ENCODE measurements at regions not wholly inside any gene's neighbourhood (a gene's known extent, or its start where the extent isn't known, plus 50 kb on each side); places are given as distances from the start of the nearest gene placed in this dataset.

GRCh38 chr1:170823120-170823519 lies 112.2 kb upstream of the MROH9 start:
- in situ Hi-C loops (cut with HindIII; ENCODE audit: low pct_unique_long_range_greater_than_20kb, low sequenced_read_pairs) = no loop called here
- DNase-seq (ENCODE audit: low read depth in 1 of 2, low spot score in 1 of 2) = no peak
- TF ChIP-seq JUND (IDR thresholded peaks at IDR 0.05; ENCODE audit: low read depth) = no peak

GRCh38 chr1:170831276-170831675 lies 104.1 kb upstream of the MROH9 start:
- no peak for DNase-seq (ENCODE audit: low read depth in 1 of 2, low spot score in 1 of 2)
- in situ Hi-C loops (cut with HindIII; ENCODE audit: low pct_unique_long_range_greater_than_20kb, low sequenced_read_pairs) = no loop called here
- no peak for TF ChIP-seq JUND (IDR thresholded peaks at IDR 0.05; ENCODE audit: low read depth)

DNA sequence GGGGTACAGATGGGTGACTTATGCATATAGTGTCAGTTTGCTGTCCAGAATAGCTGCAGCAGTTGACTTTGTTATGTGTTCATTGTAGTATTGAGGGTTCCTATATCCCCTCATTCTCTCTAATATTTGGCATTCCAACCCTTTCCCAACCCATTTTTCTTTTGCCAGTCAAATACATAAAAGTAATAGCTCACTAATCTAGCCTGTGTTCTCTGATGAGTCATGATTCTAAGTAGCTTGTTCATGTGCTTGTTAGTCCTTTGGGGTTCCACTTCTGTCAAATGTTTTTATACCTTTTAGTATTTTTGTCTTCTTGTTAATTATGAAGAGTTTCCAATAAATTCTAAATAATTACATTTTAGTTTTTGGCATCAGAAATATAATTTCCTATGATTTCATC lies 99.2 kb upstream of the MROH9 start:
- in situ Hi-C loops (cut with HindIII; ENCODE audit: low pct_unique_long_range_greater_than_20kb, low sequenced_read_pairs) = no loop called here
- TF ChIP-seq JUND (IDR thresholded peaks at IDR 0.05; ENCODE audit: low read depth) = no peak
- no peak for DNase-seq (ENCODE audit: low read depth in 1 of 2, low spot score in 1 of 2)

- in situ Hi-C loops (cut with HindIII; ENCODE audit: low pct_unique_long_range_greater_than_20kb, low sequenced_read_pairs) = no loop called here
- no peak for TF ChIP-seq JUND (IDR thresholded peaks at IDR 0.05; ENCODE audit: low read depth)
- DNase-seq (ENCODE audit: low read depth in 1 of 2, low spot score in 1 of 2) = no peak
Measured at GRCh38 chr1:170840371-170840770, 95.0 kb upstream of the MROH9 start.

DNA sequence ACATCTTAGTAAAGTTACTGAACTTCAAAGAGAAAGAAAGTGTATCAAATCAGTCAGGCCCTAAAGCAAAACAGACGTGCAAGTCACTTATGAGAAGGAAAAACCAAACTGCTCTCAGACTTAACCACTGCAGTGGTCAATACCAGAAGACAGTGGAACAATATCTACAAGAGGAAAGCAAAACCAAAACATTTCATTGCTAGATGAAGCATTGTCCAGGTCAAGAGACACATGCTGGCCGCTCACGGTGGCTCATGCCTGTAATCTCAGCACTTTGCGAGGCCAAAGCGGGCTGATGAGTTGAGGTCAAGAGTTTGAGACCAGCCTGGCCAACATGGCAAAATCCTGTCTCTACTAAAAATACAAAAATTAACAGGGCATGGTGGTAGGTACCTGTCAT lies 82.0 kb upstream of the MROH9 start:
- no peak for TF ChIP-seq JUND (IDR thresholded peaks at IDR 0.05; ENCODE audit: low read depth)
- no peak for DNase-seq (ENCODE audit: low read depth in 1 of 2, low spot score in 1 of 2)
- in situ Hi-C loops (cut with HindIII; ENCODE audit: low pct_unique_long_range_greater_than_20kb, low sequenced_read_pairs) = no loop called here

DNA sequence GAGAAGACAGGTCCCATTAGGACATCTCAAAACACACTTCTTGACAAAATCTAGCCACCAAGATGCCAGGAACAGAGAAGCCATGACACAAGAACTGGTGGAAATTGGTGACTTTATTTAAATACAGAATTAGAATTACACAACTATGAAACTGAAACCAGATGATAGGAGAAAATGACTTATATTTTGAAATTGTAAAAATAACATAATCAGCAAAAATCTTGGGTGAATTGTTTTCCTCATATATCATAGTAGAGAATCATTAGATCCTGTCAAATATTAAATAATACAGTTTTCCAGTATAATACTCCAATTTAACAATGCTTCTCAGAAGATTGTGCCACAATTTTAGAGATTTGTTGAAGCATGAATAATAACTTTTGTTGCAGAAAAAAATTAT lies 81.5 kb upstream of the MROH9 start:
- DNase-seq (ENCODE audit: low read depth in 1 of 2, low spot score in 1 of 2) = no peak
- in situ Hi-C loops (cut with HindIII; ENCODE audit: low pct_unique_long_range_greater_than_20kb, low sequenced_read_pairs) = no loop called here
- TF ChIP-seq JUND (IDR thresholded peaks at IDR 0.05; ENCODE audit: low read depth) = no peak

DNA sequence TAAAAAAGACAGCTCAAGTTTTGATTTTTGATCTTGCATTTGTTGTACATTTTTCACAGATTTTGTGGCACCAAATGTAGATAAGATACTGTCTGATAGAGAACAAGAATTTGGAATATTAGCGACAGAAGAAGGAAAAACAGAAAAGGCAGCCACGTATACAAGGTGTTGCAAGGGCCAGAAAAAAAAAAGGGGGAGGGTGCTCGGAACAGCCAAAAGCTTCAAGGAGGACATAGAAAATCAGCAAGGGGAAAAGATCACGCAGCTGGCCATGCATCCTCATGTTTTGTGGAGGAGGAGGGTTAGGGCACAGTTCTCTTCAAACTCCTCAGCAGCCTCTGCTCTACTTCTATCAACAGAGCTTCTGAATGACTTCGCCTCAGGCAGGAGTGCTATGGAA lies 80.7 kb upstream of the MROH9 start:
- in situ Hi-C loops (cut with HindIII; ENCODE audit: low pct_unique_long_range_greater_than_20kb, low sequenced_read_pairs) = no loop called here
- no peak for TF ChIP-seq JUND (IDR thresholded peaks at IDR 0.05; ENCODE audit: low read depth)

GRCh38 chr1:170856455-170856854 lies 78.9 kb upstream of the MROH9 start:
- in situ Hi-C loops (cut with HindIII; ENCODE audit: low pct_unique_long_range_greater_than_20kb, low sequenced_read_pairs) = no loop called here
- TF ChIP-seq JUND (IDR thresholded peaks at IDR 0.05; ENCODE audit: low read depth) = no peak
- no peak for DNase-seq (ENCODE audit: low read depth in 1 of 2, low spot score in 1 of 2)

More for the DNA sequence above, 80.7 kb upstream of the MROH9 start:
- DNase-seq (ENCODE audit: low read depth in 1 of 2, low spot score in 1 of 2) = no peak

- TF ChIP-seq JUND (IDR thresholded peaks at IDR 0.05; ENCODE audit: low read depth) = no peak
- no peak for DNase-seq (ENCODE audit: low read depth in 1 of 2, low spot score in 1 of 2)
- in situ Hi-C loops (cut with HindIII; ENCODE audit: low pct_unique_long_range_greater_than_20kb, low sequenced_read_pairs) = no loop called here
Measured at GRCh38 chr1:170857955-170858354, 77.4 kb upstream of the MROH9 start.

- TF ChIP-seq JUND (IDR thresholded peaks at IDR 0.05; ENCODE audit: low read depth) = no peak
- DNase-seq (ENCODE audit: low read depth in 1 of 2, low spot score in 1 of 2) = no peak
- in situ Hi-C loops (cut with HindIII; ENCODE audit: low pct_unique_long_range_greater_than_20kb, low sequenced_read_pairs) = no loop called here
Measured at GRCh38 chr1:170863621-170864020, 71.7 kb upstream of the MROH9 start.

DNA sequence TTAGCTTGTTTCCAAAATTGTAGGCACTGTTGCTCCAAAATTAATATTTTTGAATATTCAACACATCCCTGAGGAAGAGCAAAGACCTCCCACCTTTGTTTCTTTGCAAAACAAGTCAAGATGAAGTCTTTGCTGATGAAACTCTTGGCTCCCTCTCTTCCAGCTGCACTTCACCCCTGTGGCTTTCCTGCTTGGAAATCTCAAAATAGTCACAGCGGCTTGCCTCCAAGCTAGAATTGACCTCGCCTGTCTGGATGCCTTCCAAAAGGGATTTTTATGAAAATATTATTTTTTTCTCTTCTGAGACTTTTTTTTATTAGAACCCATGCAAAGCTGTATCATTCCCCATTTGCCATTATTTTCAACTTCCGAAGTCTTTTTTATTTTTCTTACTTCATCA lies 71.1 kb upstream of the MROH9 start:
- in situ Hi-C loops (cut with HindIII; ENCODE audit: low pct_unique_long_range_greater_than_20kb, low sequenced_read_pairs) = no loop called here
- TF ChIP-seq JUND (IDR thresholded peaks at IDR 0.05; ENCODE audit: low read depth) = no peak
- DNase-seq (ENCODE audit: low read depth in 1 of 2, low spot score in 1 of 2) = no peak

DNA sequence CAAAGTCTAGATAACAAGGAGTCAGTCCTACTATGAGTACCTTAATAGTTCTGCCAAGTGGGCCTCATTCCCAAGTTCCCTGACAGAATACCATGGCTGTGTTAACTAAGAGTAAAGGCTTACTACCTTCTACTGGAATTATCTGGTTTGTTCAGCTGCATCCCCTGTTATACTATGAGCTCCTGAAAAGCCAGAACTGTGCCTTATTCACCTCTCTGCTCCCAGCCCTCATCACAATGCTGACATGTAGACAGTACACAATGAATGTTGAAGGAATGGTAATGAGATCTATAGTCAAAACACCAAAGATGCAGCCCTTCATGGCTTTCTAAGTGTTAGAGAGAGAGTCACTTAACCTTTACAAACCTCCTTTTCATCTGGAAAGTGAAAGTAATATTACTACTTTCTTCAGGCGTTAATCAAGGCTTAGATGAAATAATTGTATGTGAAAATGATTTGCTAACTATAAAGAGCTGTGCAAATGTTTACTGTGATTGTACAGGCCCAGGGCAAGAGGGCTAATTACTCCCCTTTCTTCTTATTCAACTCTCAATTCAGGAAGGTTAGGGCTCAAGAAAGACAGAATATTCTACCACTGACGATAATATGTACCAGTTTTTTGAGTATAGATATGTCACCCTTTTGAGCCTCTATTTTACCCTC lies 70.3 kb upstream of the MROH9 start:
- no peak for TF ChIP-seq JUND (IDR thresholded peaks at IDR 0.05; ENCODE audit: low read depth)
- no peak for DNase-seq (ENCODE audit: low read depth in 1 of 2, low spot score in 1 of 2)
- in situ Hi-C loops (cut with HindIII; ENCODE audit: low pct_unique_long_range_greater_than_20kb, low sequenced_read_pairs) = no loop called here

DNA sequence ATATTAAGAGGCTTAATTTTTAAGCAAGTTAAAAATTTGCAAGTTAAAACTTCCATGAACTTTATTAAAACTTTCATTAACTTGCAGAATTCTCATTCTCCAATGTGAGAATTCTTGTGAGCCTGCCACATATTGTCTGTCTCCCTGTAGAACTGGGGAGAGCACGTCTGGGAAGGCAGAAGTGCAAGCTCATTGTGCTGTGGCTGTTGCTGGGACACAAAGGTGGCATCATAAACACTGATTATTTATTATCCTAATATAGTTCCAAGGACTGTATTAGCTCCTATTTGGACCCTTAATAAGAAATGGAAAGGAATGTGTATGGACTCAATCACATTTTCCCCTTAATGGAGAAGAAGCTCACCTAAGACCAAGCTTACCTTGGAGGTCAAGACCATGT lies 68.7 kb upstream of the MROH9 start:
- TF ChIP-seq JUND (IDR thresholded peaks at IDR 0.05; ENCODE audit: low read depth) = no peak
- in situ Hi-C loops (cut with HindIII; ENCODE audit: low pct_unique_long_range_greater_than_20kb, low sequenced_read_pairs) = no loop called here
- DNase-seq (ENCODE audit: low read depth in 1 of 2, low spot score in 1 of 2) = no peak

GRCh38 chr1:170871868-170872267 lies 63.5 kb upstream of the MROH9 start:
- in situ Hi-C loops (cut with HindIII; ENCODE audit: low pct_unique_long_range_greater_than_20kb, low sequenced_read_pairs) = no loop called here
- no peak for DNase-seq (ENCODE audit: low read depth in 1 of 2, low spot score in 1 of 2)
- no peak for TF ChIP-seq JUND (IDR thresholded peaks at IDR 0.05; ENCODE audit: low read depth)

Measured in T47D (cell line).